ENCODE measurements at regions not wholly inside any gene's neighbourhood (a gene's known extent, or its start where the extent isn't known, plus 50 kb on each side); places are given as distances from the start of the nearest gene placed in this dataset.
A peak's percentile ranks its signal among the peaks of the same experiment; 100 is the strongest.

DNA sequence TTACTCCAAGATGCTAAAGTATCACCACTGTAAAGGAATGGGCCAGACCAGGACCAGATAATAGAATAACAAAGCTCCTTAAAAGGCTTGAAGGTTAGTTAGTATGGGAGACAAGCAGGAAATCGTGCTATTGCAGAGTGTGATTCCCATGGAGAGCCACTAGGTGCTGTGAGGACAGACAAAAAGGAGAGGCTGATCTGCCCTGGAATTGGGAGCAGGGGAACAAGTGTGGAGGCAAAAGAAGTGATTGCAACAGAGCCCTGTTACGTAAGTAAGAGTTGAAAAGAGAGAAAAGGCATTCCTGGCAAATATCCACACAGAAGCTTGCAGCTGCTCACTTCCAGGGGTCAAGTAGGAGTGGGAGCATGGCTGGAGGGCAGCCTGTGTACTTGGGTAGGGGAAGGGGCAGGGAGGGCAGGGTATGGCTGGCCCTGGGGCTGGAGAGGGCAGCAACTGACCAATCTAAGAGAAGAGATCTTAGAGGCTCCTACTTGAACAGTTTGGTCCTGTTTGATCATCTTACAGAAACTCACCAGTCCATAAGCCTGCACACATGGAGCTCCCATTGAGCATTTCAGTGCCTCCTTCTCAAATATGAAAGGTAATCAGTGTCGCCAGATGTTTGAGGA is 207.7 kb upstream of the GJB5 start:
- peak; percentile 10 for DNase-seq (ENCODE audit: low read depth, low spot score)
- H3K4me3 ChIP-seq (ENCODE audit: low read length), result no peak overlapping the region

GRCh38 chr1:34549199-34549598 is 205.6 kb upstream of the GJB5 start:
- peak; percentile 9 for DNase-seq (ENCODE audit: low read depth, low spot score)
- H3K4me3 ChIP-seq (ENCODE audit: low read length), result no peak overlapping the region

DNA sequence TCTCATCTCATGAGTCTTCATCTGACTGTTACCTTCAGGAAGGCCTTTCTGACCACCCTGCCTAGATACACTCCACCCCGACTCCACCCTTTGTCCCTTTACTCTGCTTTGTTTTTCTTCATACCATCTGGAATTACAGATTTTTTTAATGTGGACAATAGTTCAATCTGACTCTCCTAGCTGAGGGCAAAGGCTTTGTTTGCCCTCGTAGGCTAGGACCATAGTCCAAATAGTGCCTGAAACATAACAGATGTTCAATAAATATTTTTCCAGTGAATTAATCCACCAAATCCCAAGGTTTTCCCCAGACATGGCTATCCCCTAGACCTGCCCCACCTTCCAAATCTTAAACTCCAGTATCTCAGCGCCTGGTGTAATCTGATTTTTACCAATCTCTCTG is 176.5 kb upstream of the GJB5 start:
- H3K4me3 ChIP-seq (ENCODE audit: low read length), result no peak overlapping the region
- no peak for DNase-seq (ENCODE audit: low read depth, low spot score)

- H3K4me3 ChIP-seq (ENCODE audit: low read length), result no peak overlapping the region
- DNase-seq (ENCODE audit: low read depth, low spot score), result no peak
Observed at GRCh38 chr1:34582356-34582755, 172.5 kb upstream of the GJB5 start.

DNA sequence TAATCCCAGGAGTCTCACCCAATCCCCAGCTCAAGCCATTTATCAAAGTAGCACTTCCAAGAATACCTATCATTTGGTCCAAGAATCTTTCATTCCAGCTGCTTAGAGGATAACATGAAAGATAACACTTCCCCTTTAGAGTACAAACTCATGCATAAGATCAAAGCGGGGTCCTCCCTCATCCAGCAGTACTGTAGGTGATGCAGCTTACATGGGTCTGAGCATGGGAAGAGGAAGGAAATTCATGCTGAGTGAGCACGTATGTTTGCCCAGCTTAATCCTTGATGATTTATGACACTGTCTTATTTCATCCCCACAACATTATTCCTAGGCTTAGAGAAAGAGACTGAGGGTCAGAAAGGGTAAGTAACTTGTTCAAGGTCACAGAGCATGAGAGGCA is 167.1 kb upstream of the GJB5 start:
- no peak overlapping the region for H3K4me3 ChIP-seq (ENCODE audit: low read length)
- no peak for DNase-seq (ENCODE audit: low read depth, low spot score)

- peak; percentile 21 for DNase-seq (ENCODE audit: low read depth, low spot score)
- no peak overlapping the region for H3K4me3 ChIP-seq (ENCODE audit: low read length)
Observed at GRCh38 chr1:34590211-34590623, 164.6 kb upstream of the GJB5 start.

- peak; percentile 3 for DNase-seq (ENCODE audit: low read depth, low spot score)
- no peak overlapping the region for H3K4me3 ChIP-seq (ENCODE audit: low read length)
Observed at GRCh38 chr1:34591751-34592629, 162.9 kb upstream of the GJB5 start.

DNA sequence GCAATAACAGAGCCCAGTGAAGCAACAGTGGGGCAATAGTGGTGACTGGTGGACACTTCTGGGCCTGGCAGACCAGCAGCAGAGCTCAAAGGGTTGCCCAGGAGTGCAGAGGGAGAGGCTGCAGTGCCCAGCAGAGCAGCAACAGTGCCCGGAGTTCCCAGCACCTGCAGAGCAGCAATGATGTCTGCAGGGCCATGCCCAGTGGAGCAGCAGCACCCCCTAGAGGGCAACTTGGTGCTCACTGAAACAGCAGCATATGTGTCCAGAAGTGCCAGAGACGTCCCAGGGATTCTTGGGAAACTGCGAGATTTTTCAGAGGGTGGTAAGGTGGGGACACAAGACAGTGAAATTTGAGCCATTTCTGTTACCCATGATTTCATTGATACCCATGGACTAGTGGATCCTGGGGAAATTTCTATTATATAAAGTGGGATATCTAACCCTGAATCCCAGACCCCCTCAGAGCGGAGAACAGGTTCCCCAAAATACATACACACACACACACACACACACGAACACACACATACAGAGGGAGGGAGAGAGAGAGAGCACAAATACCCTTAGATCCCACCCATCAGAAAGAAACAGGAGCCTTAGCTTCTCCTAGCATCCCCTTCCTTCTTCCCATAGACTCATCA is 156.9 kb upstream of the GJB5 start:
- H3K4me3 ChIP-seq (ENCODE audit: low read length), result no peak overlapping the region
- DNase-seq (ENCODE audit: low read depth, low spot score), result peak; percentile 39

DNA sequence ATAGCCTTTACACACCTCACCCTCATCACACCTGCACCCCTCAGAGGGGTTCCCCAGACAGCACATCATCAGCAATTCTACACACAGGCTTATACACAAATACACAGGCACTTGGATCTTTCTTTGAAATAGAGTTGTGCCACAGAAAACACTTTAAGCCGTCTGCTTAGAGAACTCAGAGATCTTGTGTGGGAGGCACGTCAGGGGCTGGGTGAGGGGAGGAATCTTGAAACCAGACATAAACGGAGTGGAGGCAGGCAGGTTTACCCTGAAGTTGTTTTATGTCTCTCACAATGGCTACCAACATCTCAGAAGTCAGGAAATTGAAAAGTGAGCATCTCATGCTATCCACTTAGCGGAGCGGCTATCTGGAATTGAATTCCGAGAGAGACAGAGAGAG is 151.9 kb upstream of the GJB5 start:
- no peak overlapping the region for H3K4me3 ChIP-seq (ENCODE audit: low read length)
- no peak for DNase-seq (ENCODE audit: low read depth, low spot score)

- DNase-seq (ENCODE audit: low read depth, low spot score), result no peak
- H3K4me3 ChIP-seq (ENCODE audit: low read length), result no peak overlapping the region
Observed at GRCh38 chr1:34603594-34603993, 151.3 kb upstream of the GJB5 start.

- DNase-seq (ENCODE audit: low read depth, low spot score), result no peak
- no peak overlapping the region for H3K4me3 ChIP-seq (ENCODE audit: low read length)
Observed at GRCh38 chr1:34606504-34606903, 148.3 kb upstream of the GJB5 start.

DNA sequence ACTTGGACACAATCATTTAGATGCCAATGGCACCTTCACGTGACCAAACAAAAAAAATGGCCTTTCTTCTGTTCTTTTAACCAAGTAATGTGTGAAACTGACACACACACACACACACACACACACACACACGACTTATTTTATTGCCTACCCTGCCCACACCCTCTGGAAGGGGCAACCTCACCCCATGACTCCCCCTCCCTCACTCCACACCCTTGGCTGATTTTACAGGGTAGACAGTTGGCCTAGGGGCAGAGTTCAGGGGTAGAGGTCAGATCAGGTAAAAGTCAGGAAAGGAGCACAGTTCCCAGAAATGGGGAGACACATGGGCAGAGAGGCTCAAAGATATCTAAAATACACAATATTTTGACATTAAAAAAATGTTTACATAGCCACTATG is 144.8 kb upstream of the GJB5 start:
- no peak for DNase-seq (ENCODE audit: low read depth, low spot score)
- no peak overlapping the region for H3K4me3 ChIP-seq (ENCODE audit: low read length)

DNA sequence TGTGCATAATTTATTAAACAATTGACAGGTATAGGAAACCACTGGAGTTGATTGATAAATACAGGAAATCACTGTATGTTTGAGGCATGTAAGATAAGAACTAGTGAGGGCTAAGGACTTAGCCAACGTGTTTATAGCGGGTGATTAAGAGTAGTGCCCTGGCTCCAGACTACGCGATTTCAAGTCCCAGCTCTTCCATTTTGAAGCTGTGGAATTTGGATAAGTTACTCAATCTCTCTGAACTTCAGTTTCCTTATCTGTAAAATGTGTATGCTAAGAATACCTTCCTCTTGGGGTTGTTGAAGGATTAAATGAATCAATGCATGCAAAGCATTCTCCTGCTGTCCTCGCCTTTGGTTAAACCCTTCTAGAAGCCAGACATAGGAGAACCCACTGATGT is 143.3 kb upstream of the GJB5 start:
- DNase-seq (ENCODE audit: low read depth, low spot score), result no peak
- no peak overlapping the region for H3K4me3 ChIP-seq (ENCODE audit: low read length)

- no peak for DNase-seq (ENCODE audit: low read depth, low spot score)
- H3K4me3 ChIP-seq (ENCODE audit: low read length), result no peak overlapping the region
Observed at GRCh38 chr1:34612091-34612827, 142.6 kb upstream of the GJB5 start.

- DNase-seq (ENCODE audit: low read depth, low spot score), result no peak
- no peak overlapping the region for H3K4me3 ChIP-seq (ENCODE audit: low read length)
Observed at GRCh38 chr1:34617321-34618118, 137.3 kb upstream of the GJB5 start.

GRCh38 chr1:34618381-34618780 is 136.5 kb upstream of the GJB5 start:
- DNase-seq (ENCODE audit: low read depth, low spot score), result no peak
- H3K4me3 ChIP-seq (ENCODE audit: low read length), result no peak overlapping the region

- no peak for DNase-seq (ENCODE audit: low read depth, low spot score)
- H3K4me3 ChIP-seq (ENCODE audit: low read length), result no peak overlapping the region
Observed at GRCh38 chr1:34619256-34619655, 135.6 kb upstream of the GJB5 start.

- no peak for DNase-seq (ENCODE audit: low read depth, low spot score)
- no peak overlapping the region for H3K4me3 ChIP-seq (ENCODE audit: low read length)
Observed at GRCh38 chr1:34621916-34622315, 132.9 kb upstream of the GJB5 start.

- no peak for DNase-seq (ENCODE audit: low read depth, low spot score)
Observed at GRCh38 chr1:34625521-34626015, 129.3 kb upstream of the GJB5 start.

More at GRCh38 chr1:34625521-34626015, 129.3 kb upstream of the GJB5 start:
- no peak overlapping the region for H3K4me3 ChIP-seq (ENCODE audit: low read length)

All from Jurkat, Clone E6-1 (cell line).